IMR-90 (cell line): ENCODE measurements at regions not wholly inside any gene's neighbourhood (a gene's known extent, or its start where the extent isn't known, plus 50 kb on each side); places are given as distances from the start of the nearest gene placed in this dataset.

Experiments
- ATAC-seq: fragments of 200-7000 bp; cut with Tn5 transposase; 2 replicates; pipeline ENCODE4 v1.9.1; 2020; ENCODE audit warnings: low read depth, mild to moderate bottlenecking, moderate library complexity
- BruUV-seq: library from RNA; stranded (reverse); fragments of 400-500 nt; replicated peaks from 2 replicates; lab custom pipeline; 2021; lab: Mats Ljungman, UMichigan
- CTCF ChIA-PET: fragments of 300-600 bp; formaldehyde crosslinking; extraction: SDS; loops from one replicate; lab custom pipeline; 2021; ENCODE audit warnings: antibody characterized with exemption; lab: Yijun Ruan, JAX
- POLR2A ChIA-PET: fragments of 300-600 bp; sonication (Branson Sonifier 250); formaldehyde crosslinking; loops from one replicate; lab custom pipeline; 2022; ENCODE audit warnings: antibody characterized with exemption; ENCODE audit not compliant: unreplicated experiment; lab: Charles Lee
- DNase-seq: peaks from one replicate; pipeline ENCODE4 v3.0.0; 2013
- H2AFZ ChIP-seq: replicated peaks from 2 replicates; pipeline ENCODE3; 2013; ENCODE audit warnings: low read length, mild to moderate bottlenecking; ENCODE audit not compliant: poor library complexity
- H2AK5ac ChIP-seq: 2 replicates; pipeline ENCODE4 v1.6.1; 2013; ENCODE audit warnings: low read depth, low read length, inconsistent platforms
- H2AK9ac ChIP-seq: replicated peaks from 2 replicates; pipeline ENCODE3; 2013; ENCODE audit warnings: mild to moderate bottlenecking, low read depth, low read length, moderate library complexity; ENCODE audit not compliant: poor library complexity
- H2BK120ac ChIP-seq: 2 replicates; pipeline ENCODE4 v1.6.1; 2013; ENCODE audit warnings: low read depth, low read length, inconsistent platforms
- H2BK15ac ChIP-seq: 3 replicates; pipeline ENCODE4 v1.6.1; 2013; ENCODE audit warnings: low read depth, low read length, inconsistent platforms
- H2BK20ac ChIP-seq: 2 replicates; pipeline ENCODE4 v1.6.1; 2013; ENCODE audit warnings: low read depth, mild to moderate bottlenecking, inconsistent platforms, low read length, moderate library complexity
- H2BK5ac ChIP-seq: 2 replicates; pipeline ENCODE4 v1.6.1; 2013; ENCODE audit warnings: mild to moderate bottlenecking, low read depth, low read length, inconsistent platforms; ENCODE audit not compliant: poor library complexity, severe bottlenecking
- H3K14ac ChIP-seq: replicated peaks from 2 replicates; pipeline ENCODE4 v1.6.1; 2013; ENCODE audit warnings: low read depth, low read length, inconsistent platforms
- H3K18ac ChIP-seq: 2 replicates; pipeline ENCODE4 v1.6.1; 2013; ENCODE audit warnings: low read depth, low read length, control low read depth
- H3K23ac ChIP-seq: 2 replicates; pipeline ENCODE4 v1.6.1; 2013; ENCODE audit warnings: low read depth, low read length, inconsistent platforms
- H3K27ac ChIP-seq: 2 replicates; pipeline ENCODE4 v1.5.1; 2013; ENCODE audit warnings: mild to moderate bottlenecking, control low read depth, low read length; ENCODE audit not compliant: insufficient read depth
- H3K27me3 ChIP-seq: 2 replicates; pipeline ENCODE4 v1.6.1; 2013; ENCODE audit warnings: low read length; ENCODE audit not compliant: control insufficient read depth, insufficient read depth
- H3K36me3 ChIP-seq: 2 replicates; pipeline ENCODE4 v1.6.1; 2013; ENCODE audit warnings: low read length, mixed read lengths; ENCODE audit not compliant: control insufficient read depth, insufficient read depth
- H3K4ac ChIP-seq: 2 replicates; pipeline ENCODE4 v1.6.1; 2013; ENCODE audit warnings: low read depth, low read length, inconsistent platforms
- H3K4me1 ChIP-seq: 2 replicates; pipeline ENCODE4 v1.6.1; 2013; ENCODE audit warnings: low read length, mixed read lengths; ENCODE audit not compliant: control insufficient read depth, insufficient read depth
- H3K4me2 ChIP-seq: 2 replicates; pipeline ENCODE4 v1.6.1; 2013; ENCODE audit warnings: low read depth, mild to moderate bottlenecking, control low read depth, low read length, moderate library complexity
- H3K4me3 ChIP-seq: 2 replicates; pipeline ENCODE4 v1.5.1; 2013; ENCODE audit warnings: low read depth, mild to moderate bottlenecking, control low read depth, low read length, moderate library complexity; ENCODE audit not compliant: insufficient read depth
- H3K56ac ChIP-seq: 2 replicates; pipeline ENCODE4 v1.6.1; 2013; ENCODE audit warnings: low read length, inconsistent platforms; ENCODE audit not compliant: insufficient read depth; ENCODE audit errors: extremely low read depth
- H3K79me1 ChIP-seq, 2 experiments: 2 replicates each; pipeline ENCODE4 v1.6.1; 2013; ENCODE audit warnings: low read length in 2 of 2, inconsistent platforms in 1 of 2, low read depth in 1 of 2
- H3K9ac ChIP-seq: 2 replicates; pipeline ENCODE4 v1.6.1; 2013; ENCODE audit warnings: low read depth, low read length, control low read depth
- H3K9me1 ChIP-seq: 2 replicates; pipeline ENCODE4 v1.6.1; 2013; ENCODE audit warnings: low read length, inconsistent platforms; ENCODE audit not compliant: insufficient read depth
- H3K9me3 ChIP-seq: 2 replicates; pipeline ENCODE4 v1.6.1; 2013; ENCODE audit warnings: low read length; ENCODE audit not compliant: control insufficient read depth, insufficient read depth
- H4K20me1 ChIP-seq: 2 replicates; pipeline ENCODE4 v1.6.1; 2013; ENCODE audit warnings: low read length, inconsistent platforms; ENCODE audit not compliant: insufficient read depth
- H4K5ac ChIP-seq: 2 replicates; pipeline ENCODE4 v1.6.1; 2013; ENCODE audit warnings: mild to moderate bottlenecking, low read depth, low read length, control low read depth
- H4K8ac ChIP-seq, 2 experiments: 2 replicates each; pipeline ENCODE4 v1.6.1; 2013; ENCODE audit warnings: low read depth in 2 of 2, low read length in 2 of 2, control low read depth in 1 of 2, inconsistent platforms in 1 of 2
- H4K91ac ChIP-seq: 2 replicates; pipeline ENCODE4 v1.6.1; 2013; ENCODE audit warnings: low read depth, low read length, inconsistent platforms; ENCODE audit not compliant: insufficient read depth
- BHLHE40 ChIP-seq: fragments of 150-350 bp; IDR thresholded peaks from 2 replicates; pipeline ENCODE4 v1.6.1; 2016; ENCODE audit warnings: mild to moderate bottlenecking, low read depth, low read length
- CEBPB ChIP-seq: IDR thresholded peaks from 2 replicates; pipeline ENCODE4 v1.6.1; 2012; ENCODE audit warnings: low read depth, low read length, improper control_type of control experiment
- CHD1 ChIP-seq: IDR thresholded peaks from 2 replicates; pipeline ENCODE4 v1.6.1; 2012; ENCODE audit warnings: low read depth, low read length, improper control_type of control experiment
- FOS ChIP-seq: fragments of 150-350 bp; IDR thresholded peaks from 2 replicates; pipeline ENCODE4 v1.6.1; 2016; ENCODE audit warnings: low read depth, low read length
- MAFK ChIP-seq: IDR thresholded peaks from 2 replicates; pipeline ENCODE4 v1.6.1; 2012; ENCODE audit warnings: low read depth, low read length, improper control_type of control experiment
- MAZ ChIP-seq: IDR thresholded peaks from 2 replicates; pipeline ENCODE4 v1.6.1; 2012; ENCODE audit warnings: low read depth, mild to moderate bottlenecking, low read length, improper control_type of control experiment, moderate library complexity, borderline replicate concordance
- MXI1 ChIP-seq: IDR thresholded peaks from 2 replicates; pipeline ENCODE4 v1.6.1; 2012; ENCODE audit warnings: low read depth, mild to moderate bottlenecking, low read length, moderate library complexity, borderline replicate concordance
- NFE2L2 ChIP-seq: fragments of 150-350 bp; IDR thresholded peaks from 2 replicates; pipeline ENCODE4 v1.6.1; 2016; ENCODE audit warnings: low read depth, mild to moderate bottlenecking, low read length
- POLR2A ChIP-seq: IDR thresholded peaks from 2 replicates; pipeline ENCODE4 v1.6.1; 2012; ENCODE audit warnings: mild to moderate bottlenecking, low read depth, low read length
- RAD21 ChIP-seq: IDR thresholded peaks from 2 replicates; pipeline ENCODE4 v1.6.1; 2012; ENCODE audit warnings: low read length, improper control_type of control experiment
- RCOR1 ChIP-seq: IDR thresholded peaks from 2 replicates; pipeline ENCODE4 v1.6.1; 2012; ENCODE audit warnings: mild to moderate bottlenecking, low read length, improper control_type of control experiment; ENCODE audit not compliant: insufficient replicate concordance
- RFX5 ChIP-seq: IDR thresholded peaks from 2 replicates; pipeline ENCODE4 v1.8.0; 2012; ENCODE audit warnings: low read depth, mild to moderate bottlenecking, low read length, moderate library complexity
- SMC3 ChIP-seq: fragments of 150-350 bp; IDR thresholded peaks from 2 replicates; pipeline ENCODE4 v1.6.1; 2016; ENCODE audit warnings: low read depth, mild to moderate bottlenecking, antibody characterized with exemption, low read length, moderate library complexity
- dilution Hi-C: fragments of 300-500 bp; cut with HindIII; formaldehyde crosslinking; loops from one replicate; pipeline ENCODE4 v1.14.3; 2018; ENCODE audit warnings: low sequenced_read_pairs; ENCODE audit not compliant: unreplicated experiment
- in situ Hi-C: fragments of 300-500 bp; cut with MboI; formaldehyde crosslinking; loops from 3 replicates; pipeline ENCODE4 v1.14.3; 2019; ENCODE audit warnings: low sequenced_read_pairs, inconsistent platforms, mixed read lengths
- intact Hi-C: fragments of 100-400 bp; cut with micrococcal nuclease; formaldehyde crosslinking; loops from 2 replicates; pipeline ENCODE4 v1.10.0; 2022
- TF ChIP-seq, protein P1 (sequence below): fragments of 150-350 bp; IDR thresholded peaks from 2 replicates; pipeline ENCODE4 v1.6.1; 2017; ENCODE audit warnings: mild to moderate bottlenecking, antibody characterized with exemption, low read length, low read depth
- TF ChIP-seq, protein P2 (sequence below): conservative IDR thresholded peaks from 2 replicates; pipeline ENCODE4 v1.5.1; 2012; ENCODE audit warnings: mild to moderate bottlenecking, low read depth, low read length, improper control_type of control experiment
- TF ChIP-seq, protein P3 (sequence below): fragments of 150-350 bp; IDR thresholded peaks from 2 replicates; pipeline ENCODE4 v1.6.1; 2016; ENCODE audit warnings: low read depth, mild to moderate bottlenecking, low read length, moderate library complexity, borderline replicate concordance

DNA sequence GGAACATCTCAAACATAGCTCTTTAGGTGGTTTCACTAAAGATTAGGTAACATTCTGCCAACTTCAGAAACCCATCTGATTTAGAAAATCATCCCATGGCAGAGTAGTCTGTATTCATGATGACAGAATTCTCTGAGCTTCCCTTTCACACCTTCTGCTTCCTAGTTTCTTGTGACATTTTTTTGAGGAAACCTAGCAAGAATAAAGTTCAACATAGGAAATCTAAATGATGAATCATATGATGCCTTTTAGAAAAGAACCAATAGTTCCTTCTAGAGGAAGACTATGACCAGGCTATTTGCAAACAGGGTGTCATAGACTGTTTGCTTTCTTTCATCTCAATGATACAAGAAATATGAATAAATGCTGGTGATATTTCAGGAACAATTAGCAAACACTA, 49.8 kb upstream of the CAMK2D start:
- ATAC-seq (no peak), DNase-seq (no peak)
- Histone ChIP-seq H3K18ac (no peak overlapping the region), H3K4ac (no peak overlapping the region), H3K9me1 (no peaks in the 10 kb centered on the region; the same call in 1 of the 2 replicates), H4K5ac (no peak overlapping the region), H4K8ac (no peak overlapping the region), H3K27me3 (no peaks in the 10 kb centered on the region), H4K20me1 (no peaks in the 10 kb centered on the region), H3K4me3 (no peak overlapping the region), H2BK15ac (no peak overlapping the region), H2BK120ac (no peak overlapping the region), H2AFZ (no peak overlapping the region), H4K91ac (no peak overlapping the region), H3K79me1 (no peaks in the 10 kb centered on the region), H3K9ac (no peak overlapping the region), H3K36me3 (no peaks in the 10 kb centered on the region), H2BK5ac (no peak overlapping the region), H3K14ac (no peak overlapping the region), H3K23ac (no peak overlapping the region), H3K4me2 (no peak overlapping the region), H3K27ac (no peak overlapping the region), H3K56ac (no peak overlapping the region), H3K4me1 (0 out of 2 replicates have a peak, but pooled peaks cover 2% of the 10 kb centered on the region), H2BK20ac (no peak overlapping the region), H3K9me3 (no peaks in the 10 kb centered on the region), H2AK9ac (no peak overlapping the region), H2AK5ac (no peak overlapping the region)
- no TSS peak for BruUV-seq
- POLR2A ChIA-PET, result no interaction called here
- in situ Hi-C loops, result no loop called here
- intact Hi-C loops, result no loop called here
- dilution Hi-C loops, result no loop called here
- TF ChIP-seq POLR2A (no peak), MXI1 (no peak), BHLHE40 (no peak), NFE2L2 (no peak), SMC3 (no peak), RCOR1 (no peak), MAZ (no peak), CHD1 (no peak), RAD21 (no peak), FOS (no peak), RFX5 (no peak), MAFK (no peak), CEBPB (no peak)
- TF ChIP-seq, protein P1, sequence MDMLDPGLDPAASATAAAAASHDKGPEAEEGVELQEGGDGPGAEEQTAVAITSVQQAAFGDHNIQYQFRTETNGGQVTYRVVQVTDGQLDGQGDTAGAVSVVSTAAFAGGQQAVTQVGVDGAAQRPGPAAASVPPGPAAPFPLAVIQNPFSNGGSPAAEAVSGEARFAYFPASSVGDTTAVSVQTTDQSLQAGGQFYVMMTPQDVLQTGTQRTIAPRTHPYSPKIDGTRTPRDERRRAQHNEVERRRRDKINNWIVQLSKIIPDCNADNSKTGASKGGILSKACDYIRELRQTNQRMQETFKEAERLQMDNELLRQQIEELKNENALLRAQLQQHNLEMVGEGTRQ, result no peak
- TF ChIP-seq, protein P2, sequence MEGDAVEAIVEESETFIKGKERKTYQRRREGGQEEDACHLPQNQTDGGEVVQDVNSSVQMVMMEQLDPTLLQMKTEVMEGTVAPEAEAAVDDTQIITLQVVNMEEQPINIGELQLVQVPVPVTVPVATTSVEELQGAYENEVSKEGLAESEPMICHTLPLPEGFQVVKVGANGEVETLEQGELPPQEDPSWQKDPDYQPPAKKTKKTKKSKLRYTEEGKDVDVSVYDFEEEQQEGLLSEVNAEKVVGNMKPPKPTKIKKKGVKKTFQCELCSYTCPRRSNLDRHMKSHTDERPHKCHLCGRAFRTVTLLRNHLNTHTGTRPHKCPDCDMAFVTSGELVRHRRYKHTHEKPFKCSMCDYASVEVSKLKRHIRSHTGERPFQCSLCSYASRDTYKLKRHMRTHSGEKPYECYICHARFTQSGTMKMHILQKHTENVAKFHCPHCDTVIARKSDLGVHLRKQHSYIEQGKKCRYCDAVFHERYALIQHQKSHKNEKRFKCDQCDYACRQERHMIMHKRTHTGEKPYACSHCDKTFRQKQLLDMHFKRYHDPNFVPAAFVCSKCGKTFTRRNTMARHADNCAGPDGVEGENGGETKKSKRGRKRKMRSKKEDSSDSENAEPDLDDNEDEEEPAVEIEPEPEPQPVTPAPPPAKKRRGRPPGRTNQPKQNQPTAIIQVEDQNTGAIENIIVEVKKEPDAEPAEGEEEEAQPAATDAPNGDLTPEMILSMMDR, result no peak
- TF ChIP-seq, protein P3, sequence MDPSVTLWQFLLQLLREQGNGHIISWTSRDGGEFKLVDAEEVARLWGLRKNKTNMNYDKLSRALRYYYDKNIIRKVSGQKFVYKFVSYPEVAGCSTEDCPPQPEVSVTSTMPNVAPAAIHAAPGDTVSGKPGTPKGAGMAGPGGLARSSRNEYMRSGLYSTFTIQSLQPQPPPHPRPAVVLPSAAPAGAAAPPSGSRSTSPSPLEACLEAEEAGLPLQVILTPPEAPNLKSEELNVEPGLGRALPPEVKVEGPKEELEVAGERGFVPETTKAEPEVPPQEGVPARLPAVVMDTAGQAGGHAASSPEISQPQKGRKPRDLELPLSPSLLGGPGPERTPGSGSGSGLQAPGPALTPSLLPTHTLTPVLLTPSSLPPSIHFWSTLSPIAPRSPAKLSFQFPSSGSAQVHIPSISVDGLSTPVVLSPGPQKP, result no peak
- CTCF ChIA-PET, result no interaction called here
